K562 (cell line): ENCODE measurements at regions not wholly inside any gene's neighbourhood (a gene's known extent, or its start where the extent isn't known, plus 50 kb on each side); places are given as distances from the start of the nearest gene placed in this dataset.

Experiments
- ATF6 ChIP-seq: sonication (generic); formaldehyde crosslinking; IDR thresholded peaks from 2 replicates; pipeline ENCODE4 v1.4.0; 2020; ENCODE audit warnings: mild to moderate bottlenecking, missing genetic modification reagents
- BMI1 ChIP-seq: fragments of 150-350 bp; IDR thresholded peaks from 2 replicates; pipeline ENCODE4 v1.6.1; 2014; ENCODE audit warnings: low read length
- CBX3 ChIP-seq, 2 experiments: IDR thresholded peaks; 1 replicate in 1 of 2; 2 replicates in 1 of 2; pipeline ENCODE4 v1.6.1; 2012; ENCODE audit warnings: inconsistent platforms in 2 of 2, low read length in 2 of 2, borderline replicate concordance in 1 of 2, control low read depth in 1 of 2
- CEBPZ ChIP-seq: fragments of 150-350 bp; IDR thresholded peaks from 2 replicates; pipeline ENCODE4 v1.6.1; 2014; ENCODE audit warnings: low read depth, mild to moderate bottlenecking, low read length, borderline replicate concordance
- ELK1 ChIP-seq: sonication (generic); formaldehyde crosslinking; IDR thresholded peaks from 2 replicates; pipeline ENCODE4 v1.8.1; 2022; ENCODE audit warnings: missing genetic modification reagents
- ERF ChIP-seq: fragments of 450-650 bp; formaldehyde crosslinking; IDR thresholded peaks from 2 replicates; pipeline ENCODE4 v1.4.0; 2020; ENCODE audit warnings: mild to moderate bottlenecking, mixed read lengths
- FIP1L1 ChIP-seq: fragments of 200-400 bp; formaldehyde crosslinking; IDR thresholded peaks from 2 replicates; pipeline ENCODE4 v1.6.1; 2018; ENCODE audit warnings: mild to moderate bottlenecking, low read depth, low read length; ENCODE audit not compliant: poor library complexity, severe bottlenecking
- HINFP ChIP-seq: fragments of 450-650 bp; conservative IDR thresholded peaks from 2 replicates; pipeline ENCODE4 v1.6.1; 2016; ENCODE audit warnings: missing genetic modification characterization, low read depth, mild to moderate bottlenecking, control low read depth, missing compliant biosample characterization
- KDM1A ChIP-seq, 2 experiments: fragments of 450-650 bp; IDR thresholded peaks; 2 replicates each; pipeline ENCODE4 v1.6.1; 2016; ENCODE audit warnings: mild to moderate bottlenecking in 2 of 2
- MCM7 ChIP-seq, 2 experiments: fragments of 450-650 bp; IDR thresholded peaks; 2 replicates each; pipeline ENCODE4 v1.6.1; 2016 to 2018
- MLLT1 ChIP-seq, 2 experiments: fragments of 450-650 bp; IDR thresholded peaks; 2 replicates each; pipeline ENCODE4 v1.6.1; 2016
- NFIX ChIP-seq: fragments of 250-450 bp; sonication (Bioruptor Pico); IDR thresholded peaks from 2 replicates; pipeline ENCODE4 v1.4.0; 2020; ENCODE audit warnings: low read depth, mild to moderate bottlenecking, moderate library complexity
- RBBP5 ChIP-seq: fragments of 200-600 bp; sonication (generic); IDR thresholded peaks from 2 replicates; pipeline ENCODE4 v1.6.1; 2012; ENCODE audit warnings: borderline replicate concordance, mild to moderate bottlenecking, low read length, control low read depth, inconsistent platforms; ENCODE audit not compliant: insufficient read depth, poor library complexity, severe bottlenecking
- SNRNP70 ChIP-seq: fragments of 200-400 bp; formaldehyde crosslinking; optimal IDR thresholded peaks from 2 replicates; pipeline ENCODE3; 2017; ENCODE audit warnings: low read depth, low read length
- TCF3 ChIP-seq: sonication (generic); formaldehyde crosslinking; IDR thresholded peaks from 2 replicates; pipeline ENCODE4 v1.4.0; 2020; ENCODE audit warnings: mild to moderate bottlenecking, missing genetic modification reagents
- ZNF165 ChIP-seq: fragments of 250-450 bp; sonication (Bioruptor Pico); IDR thresholded peaks from 2 replicates; pipeline ENCODE4 v1.4.0; 2020; ENCODE audit warnings: borderline replicate concordance
- ZNF431 ChIP-seq: sonication (generic); formaldehyde crosslinking; IDR thresholded peaks from 2 replicates; pipeline ENCODE4 v1.8.0; 2022; ENCODE audit warnings: mild to moderate bottlenecking, missing genetic modification reagents

GRCh38 chr6:27547157-27548075, 74.5 kb upstream of the ZNF184 start (continued):
- TF ChIP-seq CEBPZ: no peak; the same call in 1 of the 2 replicates
- TF ChIP-seq KDM1A (IDR thresholded peaks at IDR 0.05): peak in 1 of 2 experiments; percentile 44; a peak in 2 of 4 replicates
- TF ChIP-seq MCM7 (IDR thresholded peaks at IDR 0.05): no peak
- TF ChIP-seq NFIX (CRISPR knock-in tag): no peak
- TF ChIP-seq TCF3 (CRISPR knock-in tag): no peak
- no peak for TF ChIP-seq SNRNP70
- TF ChIP-seq HINFP (tag): no peak
- peak in 1 of 2 experiments; percentile 57; a peak in 2 of 4 replicates for TF ChIP-seq MLLT1 (IDR thresholded peaks at IDR 0.05)
- no peak for TF ChIP-seq FIP1L1
- TF ChIP-seq ERF (CRISPR knock-in tag): no peak
- 0 out of 2 replicates have a peak, but pooled peaks have one; percentile 36 for TF ChIP-seq ZNF431
- no peak for TF ChIP-seq ZNF165
- no peak for TF ChIP-seq ELK1 (CRISPR knock-in tag)
- TF ChIP-seq ATF6 (CRISPR knock-in tag): 0 out of 2 replicates have a peak, but pooled peaks have one; percentile 67
- no peak for TF ChIP-seq RBBP5
- no peak; a peak in 1 of 3 replicates for TF ChIP-seq CBX3 (IDR thresholded peaks at IDR 0.05; ENCODE audit: borderline replicate concordance in 1 of 2, low read length in 2 of 2)
- TF ChIP-seq BMI1: no peak
